Lower leg skin (tissue), 4 donors: ENCODE measurements at regions not wholly inside any gene's neighbourhood (a gene's known extent, or its start where the extent isn't known, plus 50 kb on each side); places are given as distances from the start of the nearest gene placed in this dataset.

Source experiments
- DNase-seq, 2 donors: peaks; one replicate each; pipeline ENCODE4 v3.0.0-alpha.2; 2019; ENCODE audit warnings: low spot score in 2 of 2
- H3K4me3 ChIP-seq: fragments of 200-600 bp; sonication (generic); 2 replicates; pipeline ENCODE4 v1.5.1; 2017; ENCODE audit warnings: mild to moderate bottlenecking, low read depth; ENCODE audit not compliant: poor library complexity, severe bottlenecking
- CTCF ChIP-seq, 3 donors: fragments of 450-650 bp; IDR thresholded peaks; one replicate each; pipeline ENCODE4 v1.5.1; 2016; ENCODE audit warnings: antibody characterized with exemption in 3 of 3, mild to moderate bottlenecking in 3 of 3, moderate library complexity in 2 of 3
- POLR2A ChIP-seq, 2 donors: fragments of 450-650 bp; IDR thresholded peaks; one replicate each; pipeline ENCODE4 v1.6.1; 2016 to 2017; ENCODE audit warnings: antibody characterized with exemption in 2 of 2, mild to moderate bottlenecking in 1 of 2, moderate library complexity in 1 of 2
- WGBS, 2 donors: methylation state at CpG; one replicate each; pipeline ENCODE4 v1.1.5; 2018; 5-methylcytosine and 5-hydroxymethylcytosine counted together
- intact Hi-C: fragments of 100-400 bp; cut with DNase I; formaldehyde crosslinking; loops from one replicate; pipeline ENCODE4 v1.15.0; 2023; ENCODE audit warnings: low total_unique reads

- intact Hi-C loops, result no loop called here
- TF ChIP-seq POLR2A (IDR thresholded peaks at IDR 0.05) (no peak), CTCF (IDR thresholded peaks at IDR 0.05) (no peak)
- 31 to 39% methylated on average over 2 of the region's 2 CpGs for WGBS, 2 donors
- H3K4me3 ChIP-seq, result no peak overlapping the region
- DNase-seq, result no peak
Measured at GRCh38 chr18:38902796-38903195, 1337.2 kb upstream of the CELF4 start.

GRCh38 chr18:38900445-38900844, 1334.8 kb upstream of the CELF4 start:
- 80% methylated on average over 4 of the region's 4 CpGs for WGBS, 2 donors
- no peak for DNase-seq
- TF ChIP-seq POLR2A (IDR thresholded peaks at IDR 0.05), result no peak
- no peak for TF ChIP-seq CTCF (IDR thresholded peaks at IDR 0.05)
- intact Hi-C loops, result no loop called here
- no peak overlapping the region for H3K4me3 ChIP-seq

- intact Hi-C loops, result no loop called here
- WGBS, 2 donors, result 90 to 100% methylated on average over 2 of the region's 2 CpGs
- no peak for DNase-seq
- no peak overlapping the region for H3K4me3 ChIP-seq
- TF ChIP-seq CTCF (IDR thresholded peaks at IDR 0.05), result no peak
- no peak for TF ChIP-seq POLR2A (IDR thresholded peaks at IDR 0.05)
Measured at GRCh38 chr18:38900031-38900430, 1334.4 kb upstream of the CELF4 start.

- no peak overlapping the region for H3K4me3 ChIP-seq
- no peak for DNase-seq
- TF ChIP-seq POLR2A (IDR thresholded peaks at IDR 0.05), result no peak
- TF ChIP-seq CTCF (IDR thresholded peaks at IDR 0.05), result no peak
- intact Hi-C loops, result no loop called here
- WGBS, 2 donors, result 90 to 93% methylated on average over 2 of the region's 2 CpGs
Measured at GRCh38 chr18:38899252-38899651, 1333.7 kb upstream of the CELF4 start.

GRCh38 chr18:38898167-38898566, 1332.6 kb upstream of the CELF4 start:
- TF ChIP-seq POLR2A (IDR thresholded peaks at IDR 0.05), result no peak
- no peak for TF ChIP-seq CTCF (IDR thresholded peaks at IDR 0.05)
- WGBS, 2 donors, result 75 to 77% methylated on average over 3 of the region's 3 CpGs
- intact Hi-C loops, result no loop called here
- H3K4me3 ChIP-seq, result no peak overlapping the region
- DNase-seq, result no peak

GRCh38 chr18:38895560-38895959, 1330.0 kb upstream of the CELF4 start:
- 22% methylated on average over 2 of the region's 2 CpGs for WGBS, 2 donors

More at GRCh38 chr18:38895560-38895959, 1330.0 kb upstream of the CELF4 start:
- TF ChIP-seq POLR2A (IDR thresholded peaks at IDR 0.05) (no peak), CTCF (IDR thresholded peaks at IDR 0.05) (no peak)
- intact Hi-C loops, result no loop called here
- DNase-seq, result no peak
- H3K4me3 ChIP-seq, result no peak overlapping the region
